Fibroblast of peridontal ligament (primary cell): ENCODE measurements at regions not wholly inside any gene's neighbourhood (a gene's known extent, or its start where the extent isn't known, plus 50 kb on each side); places are given as distances from the start of the nearest gene placed in this dataset.

Experiments
- DNase-seq: peaks from one replicate; pipeline ENCODE4 v3.0.0-alpha.2; 2010; ENCODE audit errors: extremely low read depth

- DNase-seq: no peak
Observed at GRCh38 chr17:55668312-55668920, 54.2 kb downstream of the TMEM100 start.

- no peak for DNase-seq
Observed at GRCh38 chr17:55666806-55667205, 55.9 kb downstream of the TMEM100 start.

- DNase-seq: no peak
Observed at GRCh38 chr17:55664287-55664686, 58.4 kb downstream of the TMEM100 start.

GRCh38 chr17:55663400-55663799, 59.3 kb downstream of the TMEM100 start:
- DNase-seq: no peak

GRCh38 chr17:55661963-55662834, 60.5 kb downstream of the TMEM100 start:
- DNase-seq: no peak

GRCh38 chr17:55661256-55661758, 61.4 kb downstream of the TMEM100 start:
- DNase-seq: no peak

- DNase-seq: peak; percentile 34
Observed at GRCh38 chr17:55660178-55660886, 62.3 kb downstream of the TMEM100 start.

GRCh38 chr17:55659661-55660060, 63.0 kb downstream of the TMEM100 start:
- no peak for DNase-seq

GRCh38 chr17:55655777-55656176, 66.9 kb downstream of the TMEM100 start:
- no peak for DNase-seq

GRCh38 chr17:55654821-55655220, 67.8 kb downstream of the TMEM100 start:
- DNase-seq: no peak

- no peak for DNase-seq
Observed at GRCh38 chr17:55654022-55654421, 68.6 kb downstream of the TMEM100 start.

- no peak for DNase-seq
Observed at GRCh38 chr17:55652825-55653224, 69.8 kb downstream of the TMEM100 start.

- no peak for DNase-seq
Observed at GRCh38 chr17:55652114-55652823, 70.4 kb downstream of the TMEM100 start.

- no peak for DNase-seq
Observed at GRCh38 chr17:55649957-55650597, 72.6 kb downstream of the TMEM100 start.

- DNase-seq: no peak
Observed at GRCh38 chr17:55648086-55648485, 74.6 kb downstream of the TMEM100 start.

- no peak for DNase-seq
Observed at GRCh38 chr17:55645361-55645760, 77.3 kb downstream of the TMEM100 start.

GRCh38 chr17:55644346-55644745, 78.3 kb downstream of the TMEM100 start:
- no peak for DNase-seq

- DNase-seq: no peak
Observed at GRCh38 chr17:55642741-55643140, 79.9 kb downstream of the TMEM100 start.

GRCh38 chr17:55641676-55642081, 81.0 kb downstream of the TMEM100 start:
- peak; percentile 81 for DNase-seq

GRCh38 chr17:55639096-55639495, 83.6 kb downstream of the TMEM100 start:
- no peak for DNase-seq

GRCh38 chr17:55635253-55635914, 87.3 kb downstream of the TMEM100 start:
- peak; percentile 60 for DNase-seq
